A172 (cell line): ENCODE measurements at regions not wholly inside any gene's neighbourhood (a gene's known extent, or its start where the extent isn't known, plus 50 kb on each side); places are given as distances from the start of the nearest gene placed in this dataset.

Source experiments
- DNase-seq: peaks from one replicate; pipeline ENCODE4 v3.0.0-alpha.2; 2015; ENCODE audit warnings: low spot score

DNA sequence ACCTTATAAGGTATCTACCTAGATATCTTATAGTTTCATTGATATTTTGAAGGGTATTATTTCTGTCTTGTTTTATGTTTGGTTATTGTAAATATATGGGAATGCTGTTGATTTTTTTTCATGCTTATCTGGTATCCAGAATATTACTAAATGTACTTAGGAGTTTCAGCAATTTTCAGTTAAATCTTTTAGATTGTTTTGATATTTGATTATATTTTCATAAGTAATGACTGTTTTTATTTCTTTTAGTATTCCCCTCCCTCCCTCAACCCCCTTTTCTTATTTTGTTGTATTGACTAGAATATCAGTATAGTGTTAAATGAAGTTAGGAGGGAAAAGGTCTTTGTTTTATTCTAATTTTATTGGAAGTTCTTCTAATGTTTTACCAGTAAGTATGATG, 344.4 kb upstream of the PROX1 start:
- no peak for DNase-seq

DNA sequence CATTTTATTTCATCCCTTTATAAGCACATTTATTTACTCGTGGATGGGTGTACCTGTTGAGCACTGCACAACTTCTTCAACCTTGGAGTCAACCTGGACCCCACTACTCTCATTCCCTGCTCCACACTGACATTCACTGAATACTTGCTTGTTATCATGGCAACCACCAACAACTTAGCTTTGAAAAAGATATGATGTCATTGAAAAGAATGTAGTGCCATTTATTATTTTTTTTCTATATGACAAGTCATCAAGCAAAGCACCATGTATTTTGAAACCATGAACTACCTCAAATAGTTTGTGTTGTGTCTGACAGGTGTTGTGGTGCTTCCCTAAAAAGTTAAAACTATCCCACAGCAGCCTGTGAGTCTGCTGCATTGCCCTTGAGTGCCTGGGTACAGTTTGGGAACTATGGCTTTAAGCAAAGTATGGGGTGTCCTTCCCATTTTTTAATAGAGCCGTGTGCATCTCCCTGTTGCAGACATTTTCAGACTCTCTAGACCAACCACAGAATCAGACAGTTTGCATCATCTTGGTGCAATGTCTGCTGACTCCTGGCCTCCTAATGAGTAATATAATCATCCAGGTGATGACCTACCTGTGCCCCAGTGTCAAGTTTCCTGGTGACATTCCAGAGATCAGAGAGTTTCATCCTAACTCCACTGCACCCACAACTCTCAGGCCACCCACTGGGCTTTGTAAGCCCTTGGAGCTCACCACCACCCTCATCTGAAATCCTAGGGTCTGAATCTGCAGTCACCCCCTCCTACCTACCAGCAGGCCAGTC, 339.7 kb upstream of the PROX1 start:
- DNase-seq = no peak

DNA sequence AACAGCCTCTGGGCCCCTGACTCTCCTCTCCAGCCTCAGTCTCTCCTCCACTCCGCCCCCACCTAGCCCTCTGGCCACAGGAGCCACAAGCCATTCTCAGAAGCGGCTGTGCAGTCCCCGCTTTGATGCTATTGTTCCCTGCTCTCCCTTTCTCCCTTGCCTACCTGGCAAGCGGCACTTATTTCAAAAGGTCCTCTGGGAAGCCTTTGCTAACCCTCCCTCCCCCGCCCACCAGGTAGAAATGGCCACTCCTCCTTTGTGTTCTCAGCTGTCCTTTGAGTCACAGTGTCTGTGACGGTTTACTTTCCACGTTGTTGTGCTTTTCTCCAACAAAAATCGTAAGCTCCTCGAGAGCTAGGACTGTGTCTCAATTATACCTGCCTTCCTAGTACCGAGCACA, 338.4 kb upstream of the PROX1 start:
- DNase-seq = no peak

DNA sequence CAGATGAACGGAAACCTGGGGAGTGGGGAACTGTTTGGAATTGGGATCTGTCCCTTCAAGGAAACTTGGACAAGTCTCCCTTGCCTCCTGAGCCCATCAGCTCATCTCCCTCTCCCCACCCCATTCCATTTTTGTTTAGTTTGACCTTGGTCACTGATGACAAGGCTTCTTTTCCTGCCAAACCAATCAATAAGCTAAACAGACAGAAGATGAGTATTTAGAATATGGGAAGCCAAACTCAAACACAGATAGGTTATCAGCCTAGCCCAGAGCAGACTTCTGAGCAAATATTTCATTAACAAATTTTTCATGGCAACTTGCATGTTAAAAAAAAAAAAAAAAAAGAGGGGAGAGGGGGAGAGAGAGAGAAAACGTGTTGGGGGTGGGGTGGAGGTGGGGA, 337.2 kb upstream of the PROX1 start:
- DNase-seq = no peak

DNA sequence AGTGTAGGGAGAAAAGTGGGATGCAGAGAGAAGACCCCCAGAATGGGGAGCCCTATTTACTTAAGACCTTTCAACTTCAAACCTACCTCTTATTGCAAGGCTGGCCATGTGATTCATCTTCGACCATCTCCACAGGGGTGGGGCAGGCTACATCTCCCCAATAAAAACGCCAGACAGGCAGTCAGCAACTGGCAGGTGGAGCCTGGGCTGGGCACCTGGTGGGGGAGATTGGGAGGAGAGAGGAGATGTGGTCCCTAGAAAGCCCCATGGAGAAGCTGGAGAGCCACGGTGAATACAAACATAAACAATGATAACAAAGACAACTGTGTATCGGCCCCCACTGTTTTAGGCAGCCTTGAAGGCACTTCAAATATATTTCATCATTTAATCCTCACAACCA, 336.7 kb upstream of the PROX1 start:
- DNase-seq = no peak

DNA sequence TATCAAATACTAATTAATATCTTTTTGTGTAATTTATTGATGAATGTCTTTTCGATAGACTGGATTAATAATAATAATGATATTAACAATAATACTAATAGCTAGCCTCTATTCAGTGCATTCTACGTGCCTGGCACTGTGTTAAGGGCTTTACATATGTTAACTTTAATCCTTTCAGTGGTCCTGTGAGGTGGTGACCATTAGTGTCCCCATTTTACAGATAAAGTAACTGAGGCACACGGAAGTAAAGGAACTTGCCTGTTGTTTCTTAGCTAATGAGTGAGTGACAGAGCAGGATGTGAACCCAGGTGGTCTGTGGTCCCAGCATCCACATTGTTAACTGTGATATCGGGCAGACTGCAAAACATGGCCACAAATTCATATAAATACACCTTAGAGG, 335.7 kb upstream of the PROX1 start:
- no peak for DNase-seq

DNA sequence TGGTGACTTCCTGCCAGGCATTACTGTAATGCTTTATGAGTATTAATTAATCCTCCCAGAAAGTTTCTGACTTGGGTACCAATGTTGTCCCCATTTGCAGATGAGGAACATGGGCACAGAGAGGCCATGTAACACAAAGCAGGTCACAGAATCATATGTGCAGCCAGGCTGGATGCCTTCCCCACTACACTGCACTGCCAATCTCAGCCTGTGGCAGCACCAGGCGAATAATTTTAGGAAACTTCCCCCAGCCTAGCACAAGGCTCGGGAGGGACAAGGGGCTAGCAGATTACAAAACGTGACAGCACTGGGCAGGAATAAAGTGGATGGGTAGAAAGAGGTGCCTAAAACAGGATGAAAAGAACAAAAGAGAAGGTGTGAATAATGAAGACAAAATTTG, 331.7 kb upstream of the PROX1 start:
- DNase-seq = no peak

DNA sequence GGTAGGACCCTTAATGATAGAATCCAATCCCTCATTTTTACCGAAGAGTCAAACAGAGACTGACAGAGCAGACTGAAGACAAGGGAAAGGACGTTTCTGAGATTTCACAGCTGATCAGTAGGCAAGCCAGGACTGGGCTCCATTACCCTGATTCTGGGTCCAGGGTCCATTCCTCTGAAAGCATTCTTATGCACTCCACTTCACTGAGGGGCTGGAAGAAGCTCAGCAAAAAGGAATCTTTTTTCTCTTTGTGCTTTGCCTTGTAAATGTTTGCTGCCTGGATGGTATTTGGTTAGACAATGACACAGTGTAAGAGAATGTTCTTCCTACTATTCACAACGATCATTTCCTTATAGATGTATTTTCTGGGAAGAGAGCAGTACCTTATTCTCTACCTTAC, 331.3 kb upstream of the PROX1 start:
- no peak for DNase-seq

DNA sequence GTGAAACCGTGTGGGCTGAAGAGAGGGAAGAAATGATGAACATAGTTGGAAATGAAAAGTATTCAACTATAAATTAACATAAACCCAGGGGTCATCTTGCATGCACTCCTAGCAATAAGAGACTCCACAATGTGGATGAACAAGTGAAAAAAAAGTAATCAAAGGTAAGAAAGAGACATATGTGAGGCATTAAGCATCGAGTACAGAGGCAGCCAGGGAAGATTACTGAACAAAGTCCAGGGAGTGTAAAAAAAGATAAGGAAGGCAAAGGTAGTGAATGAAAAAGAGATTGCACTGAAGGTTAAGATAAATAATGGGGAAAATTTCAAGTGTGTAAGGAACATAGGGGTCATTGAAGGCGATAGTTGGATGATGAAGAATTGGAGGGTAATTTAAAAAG, 330.8 kb upstream of the PROX1 start:
- DNase-seq = no peak

DNA sequence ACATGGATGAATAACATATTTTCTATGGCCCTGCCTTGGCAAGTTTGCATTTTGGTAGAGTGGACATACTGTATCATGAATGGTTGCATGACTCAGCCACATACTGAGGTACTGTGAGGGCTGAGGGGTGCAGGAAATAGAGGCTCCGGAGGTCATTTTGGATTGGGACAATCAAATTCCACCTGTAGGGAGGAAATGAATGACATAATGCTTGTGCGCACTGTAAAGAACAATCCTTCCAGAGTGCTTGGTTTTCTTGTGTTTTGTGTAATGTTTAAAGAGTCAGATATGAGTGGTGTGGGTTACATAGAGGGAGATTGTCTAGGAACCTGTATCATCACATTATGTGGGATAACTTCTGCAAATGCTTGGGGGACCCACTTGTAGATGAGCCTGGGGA, 329.9 kb upstream of the PROX1 start:
- DNase-seq = no peak

DNA sequence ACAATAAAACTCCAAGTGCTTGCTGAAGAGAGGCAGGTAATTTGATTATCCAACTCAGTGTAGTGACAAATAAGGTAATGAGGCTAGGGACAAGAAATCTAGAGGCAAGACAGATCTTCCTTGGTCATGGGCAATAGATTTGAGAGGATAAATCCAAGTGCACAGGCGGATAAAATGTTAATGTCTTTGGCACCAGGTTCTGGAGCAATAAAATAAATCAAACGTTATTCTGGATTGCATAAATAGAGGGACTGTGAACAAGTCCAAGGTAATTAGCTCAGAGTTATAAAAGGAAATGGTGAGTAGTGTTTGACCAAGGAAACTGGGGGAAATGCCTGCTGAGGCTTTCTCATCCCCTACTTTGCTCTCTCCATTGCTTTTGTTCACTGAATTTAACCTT, 329.3 kb upstream of the PROX1 start:
- no peak for DNase-seq

DNA sequence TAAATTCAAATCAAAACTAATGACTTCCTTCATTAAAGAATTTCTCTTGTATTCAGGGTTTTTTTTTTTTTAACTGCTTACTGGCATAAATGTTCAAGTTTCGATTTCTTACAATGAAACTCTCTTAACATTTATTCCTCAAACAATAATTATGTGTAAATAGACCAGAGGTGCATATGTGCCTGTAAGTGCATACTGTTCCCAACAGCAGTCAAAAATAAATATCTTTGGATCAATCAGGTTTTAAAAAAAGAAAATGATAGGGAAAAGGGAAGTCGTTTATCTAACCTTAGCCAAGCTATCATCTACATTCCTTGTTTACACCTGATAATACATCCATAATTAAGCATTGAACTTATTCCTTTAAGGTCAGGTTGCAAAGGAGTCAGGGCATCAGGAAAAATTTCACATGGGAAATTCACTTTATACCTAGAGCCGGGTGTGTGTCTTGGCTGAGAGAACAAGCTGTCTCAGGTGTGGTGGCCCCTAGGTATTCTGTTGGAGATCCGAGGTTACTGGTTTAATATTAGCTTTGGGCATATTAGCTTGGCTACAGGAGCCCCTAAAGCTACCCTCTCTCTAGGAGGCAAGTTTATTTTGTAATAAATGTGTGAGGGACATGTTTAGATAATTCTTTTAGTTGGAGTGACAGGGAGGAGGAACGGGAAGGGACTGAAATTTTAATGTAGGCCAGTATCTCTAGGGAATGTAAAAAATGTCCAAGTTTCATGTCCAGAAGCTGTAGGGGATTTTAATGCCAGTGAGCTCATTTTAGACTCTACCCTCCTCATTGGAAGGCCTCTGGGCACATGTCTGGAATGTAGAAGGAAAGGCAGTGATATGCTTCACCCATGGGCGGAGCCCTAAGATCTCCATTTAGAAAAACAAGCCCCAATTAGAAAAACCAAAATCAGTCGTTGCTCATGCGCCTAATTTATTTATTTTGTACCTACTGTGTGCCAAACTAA, 327.9 kb upstream of the PROX1 start:
- no peak for DNase-seq

DNA sequence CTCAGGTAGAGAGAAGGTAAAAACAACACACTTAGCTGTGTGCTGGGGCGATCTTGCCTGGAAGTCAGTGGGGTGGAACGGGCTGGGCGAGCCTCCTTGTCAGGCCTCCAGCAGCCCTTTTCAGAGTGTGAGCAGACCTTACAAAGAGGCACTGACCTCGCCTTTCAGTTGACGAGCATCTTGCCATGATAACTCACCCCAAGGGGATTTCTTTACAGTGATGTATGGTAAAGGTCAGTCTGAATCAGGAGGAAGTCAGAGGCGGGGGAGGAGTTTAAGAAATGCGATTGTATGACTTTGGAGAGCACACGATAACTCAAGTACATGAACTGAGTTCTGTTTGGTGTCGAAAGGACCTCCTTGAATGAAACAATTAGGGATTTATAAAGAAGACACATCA, 326.5 kb upstream of the PROX1 start:
- DNase-seq = no peak

DNA sequence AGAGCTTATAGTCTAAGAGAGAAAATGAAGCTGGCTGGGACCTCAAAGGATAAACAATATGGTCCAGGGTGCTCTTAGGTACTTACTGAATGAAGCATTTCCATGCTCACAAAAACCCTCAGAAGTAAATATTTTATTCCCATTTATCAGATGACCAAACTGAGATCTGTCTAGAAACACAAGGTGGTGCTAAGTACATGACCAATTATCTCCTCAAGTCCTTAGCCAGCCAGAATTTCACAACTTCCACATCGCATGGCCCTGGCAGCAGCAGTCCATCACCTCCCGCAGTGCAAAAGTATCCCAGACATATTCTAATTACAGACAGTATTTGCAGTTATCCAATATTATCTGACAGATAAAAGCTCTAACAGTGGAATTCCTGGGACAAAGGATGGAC, 321.7 kb upstream of the PROX1 start:
- DNase-seq = no peak

DNA sequence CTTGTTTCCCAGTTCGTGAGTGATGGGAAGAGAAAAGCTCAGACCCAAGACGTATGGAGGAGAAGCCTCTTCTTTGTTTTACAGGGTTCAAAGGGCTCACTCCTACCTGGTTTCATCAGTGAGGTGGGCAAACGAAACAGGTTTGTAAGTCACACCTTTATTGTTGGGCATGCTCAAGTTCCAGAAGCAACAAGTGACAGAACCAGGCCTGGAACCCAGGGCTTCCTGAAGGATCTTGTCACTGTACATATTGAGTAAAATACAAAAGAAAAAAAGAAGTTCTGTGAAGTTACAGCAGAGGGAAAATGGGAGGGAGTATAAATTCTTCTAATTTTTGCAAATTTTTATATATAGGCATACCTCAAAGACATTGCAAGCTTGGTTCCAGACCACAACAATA, 320.9 kb upstream of the PROX1 start:
- no peak for DNase-seq

DNA sequence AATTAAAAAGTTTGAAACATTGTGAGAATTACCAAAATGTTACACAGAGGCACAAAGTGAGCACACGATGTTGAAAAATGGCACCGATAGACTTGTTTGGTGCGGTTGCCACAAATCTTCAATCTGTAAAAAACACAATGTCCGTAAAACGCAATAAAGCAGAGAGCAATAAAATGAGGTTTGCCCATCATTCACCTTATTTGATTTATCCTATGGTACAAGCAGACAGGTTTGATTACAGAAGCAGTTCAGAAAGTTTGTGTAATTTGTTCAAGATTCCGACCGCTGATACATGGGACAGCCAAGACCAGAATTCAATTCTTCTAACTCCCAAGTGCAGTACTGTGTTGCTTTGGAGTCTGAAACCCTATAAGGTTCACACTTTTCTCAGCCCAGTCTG, 318.3 kb upstream of the PROX1 start:
- no peak for DNase-seq

DNA sequence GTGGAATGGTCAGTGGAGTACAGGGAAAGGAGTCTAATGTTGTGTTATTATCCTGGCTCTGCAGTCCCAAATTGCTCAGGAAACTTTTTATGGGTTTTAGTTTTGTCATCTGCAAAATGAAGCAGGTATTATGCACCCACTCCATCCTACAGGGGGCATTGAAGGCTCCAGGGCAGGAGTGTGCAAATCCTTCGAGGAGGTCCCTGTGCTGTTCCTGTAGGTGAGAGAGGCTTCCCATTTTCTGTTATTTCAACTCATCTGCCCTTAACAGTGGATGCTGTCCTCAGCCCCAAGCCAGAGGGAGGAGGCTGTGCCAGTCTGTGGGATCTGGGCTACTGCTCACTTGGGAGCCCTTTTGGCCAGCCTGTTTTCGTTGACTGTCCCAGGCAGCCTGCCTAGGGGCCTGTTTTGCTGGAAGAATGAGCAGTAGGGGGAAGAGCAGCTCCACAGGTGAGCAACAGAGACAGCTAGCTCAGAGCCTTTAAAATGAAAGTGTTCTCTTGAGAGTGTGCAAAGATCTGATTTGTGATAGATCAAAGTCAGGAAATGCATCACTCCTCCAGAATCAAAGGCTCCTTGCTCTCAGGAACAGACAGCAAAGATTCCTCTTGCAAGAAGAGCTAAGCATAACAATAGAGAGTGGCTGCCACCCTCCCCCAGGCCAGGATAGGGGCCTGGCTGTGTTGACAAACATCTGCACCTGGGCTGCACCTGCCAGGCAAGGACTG, 317.6 kb upstream of the PROX1 start:
- no peak for DNase-seq

DNA sequence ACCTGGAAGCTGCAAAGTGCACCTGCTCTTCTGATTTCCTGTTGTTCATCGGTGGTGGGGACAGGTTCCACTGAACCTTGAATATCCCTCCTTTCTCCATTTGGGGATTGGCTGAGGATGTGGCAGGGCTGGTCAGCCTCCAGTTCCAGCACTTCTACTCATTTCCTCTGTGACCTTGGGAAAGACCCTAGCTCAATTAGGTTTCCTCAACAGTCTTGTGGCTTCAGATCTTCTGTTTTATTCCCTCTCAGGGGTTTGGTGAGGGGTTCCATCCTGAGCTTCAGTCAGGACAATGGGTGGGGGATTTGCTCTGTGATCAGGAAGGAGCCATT, 317.1 kb upstream of the PROX1 start:
- DNase-seq = no peak

DNA sequence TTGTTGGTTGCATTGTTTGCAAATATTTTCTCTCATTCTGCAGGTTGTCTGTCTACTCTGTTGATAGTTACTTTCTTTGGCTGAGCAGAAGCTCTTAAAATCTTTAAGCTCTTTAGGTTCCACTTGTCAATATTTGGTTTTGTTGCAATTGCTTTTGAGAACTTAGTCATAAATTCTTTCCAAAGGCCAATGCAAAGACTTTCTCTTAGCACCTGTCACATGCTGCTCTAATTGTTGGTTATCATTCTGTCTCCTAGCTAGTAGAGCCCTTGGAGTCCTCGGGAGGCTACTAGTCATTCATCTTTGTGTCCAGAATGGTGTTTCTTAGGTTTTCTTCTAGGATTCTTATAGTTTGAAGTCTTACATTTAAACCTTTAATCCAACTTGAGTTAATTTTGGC, 312.7 kb upstream of the PROX1 start:
- no peak for DNase-seq

DNA sequence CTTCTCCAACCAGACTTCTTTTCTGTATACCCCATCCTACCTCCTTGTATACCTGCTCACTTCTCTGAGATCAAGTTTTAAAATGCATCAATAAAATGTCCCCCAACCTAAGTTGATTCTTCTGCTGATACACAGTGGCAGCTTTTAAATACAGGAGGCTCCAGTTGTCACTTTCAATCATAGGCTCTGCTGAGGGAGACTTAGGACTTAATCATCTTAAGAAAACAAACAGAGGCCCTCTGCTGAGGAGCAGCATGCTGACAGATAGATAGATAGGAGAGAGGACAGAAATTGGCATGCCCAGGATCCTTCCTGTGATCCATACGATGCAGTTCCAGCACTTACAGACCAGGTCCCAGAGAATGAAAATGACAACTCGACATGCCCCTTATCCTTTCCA, 311.0 kb upstream of the PROX1 start:
- DNase-seq = no peak

DNA sequence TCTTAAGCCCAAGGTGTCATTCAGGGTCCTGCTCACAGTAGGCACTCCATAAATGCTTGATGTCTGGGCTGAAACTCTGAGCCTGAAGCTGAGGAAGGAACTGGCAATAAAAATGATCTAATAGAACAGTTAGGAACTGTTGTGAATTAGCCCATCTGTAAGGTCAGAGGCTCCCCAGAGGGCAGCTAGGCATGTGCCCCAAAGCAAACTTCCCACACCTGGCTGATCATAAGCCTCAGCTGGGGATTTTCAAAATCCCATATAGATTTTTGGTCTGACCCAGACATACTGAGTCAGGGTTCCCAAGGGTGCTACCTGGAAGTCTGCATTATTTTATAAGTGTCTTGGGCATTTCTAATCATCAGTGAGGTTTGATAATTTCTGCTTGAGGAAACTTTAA, 309.4 kb upstream of the PROX1 start:
- DNase-seq = no peak

DNA sequence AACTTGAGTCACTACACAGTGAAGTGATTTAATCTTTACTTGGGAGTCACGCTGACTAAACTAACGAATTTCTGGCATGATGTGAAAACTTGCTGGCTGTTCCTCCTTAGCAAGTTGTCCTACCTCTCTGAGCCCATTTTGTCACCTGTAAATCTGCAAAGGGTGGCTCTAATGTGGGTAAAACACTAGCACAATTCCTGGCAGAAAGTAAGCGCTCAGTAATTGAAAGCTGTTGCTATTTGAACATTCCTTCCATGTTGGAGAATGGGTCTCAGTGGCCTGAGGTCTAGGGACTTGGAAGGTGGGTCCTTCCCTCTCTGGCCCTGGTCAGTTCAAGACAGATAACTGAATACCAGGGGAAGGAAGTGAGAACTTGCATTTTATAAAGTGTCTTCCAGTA, 309.0 kb upstream of the PROX1 start:
- DNase-seq = no peak

DNA sequence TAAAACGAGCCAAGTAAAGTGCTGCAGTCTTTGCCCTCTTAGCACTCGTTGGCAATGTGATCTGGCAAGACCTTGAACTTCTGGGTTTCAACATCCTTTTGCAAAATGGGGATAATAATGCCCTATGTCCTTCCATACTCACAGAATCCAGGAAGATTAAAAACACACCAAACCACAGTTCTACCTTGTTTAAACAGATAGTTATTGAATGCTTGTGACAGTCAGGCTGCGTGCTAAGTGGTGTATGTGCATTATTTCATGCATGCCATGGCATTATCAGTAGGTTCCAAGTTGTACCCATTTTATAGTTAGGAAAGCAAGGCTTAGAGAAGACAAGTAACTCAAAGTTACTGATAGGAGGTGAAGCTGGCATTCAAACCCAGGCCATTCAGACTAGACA, 308.6 kb upstream of the PROX1 start:
- no peak for DNase-seq
